ENCODE measurements at regions not wholly inside any gene's neighbourhood (a gene's known extent, or its start where the extent isn't known, plus 50 kb on each side); places are given as distances from the start of the nearest gene placed in this dataset.
"Not testable (repeated sequence)": the region's sequence is repeated elsewhere in the genome, so short reads cannot be mapped to it uniquely, and the experiment has no call there.

DNA sequence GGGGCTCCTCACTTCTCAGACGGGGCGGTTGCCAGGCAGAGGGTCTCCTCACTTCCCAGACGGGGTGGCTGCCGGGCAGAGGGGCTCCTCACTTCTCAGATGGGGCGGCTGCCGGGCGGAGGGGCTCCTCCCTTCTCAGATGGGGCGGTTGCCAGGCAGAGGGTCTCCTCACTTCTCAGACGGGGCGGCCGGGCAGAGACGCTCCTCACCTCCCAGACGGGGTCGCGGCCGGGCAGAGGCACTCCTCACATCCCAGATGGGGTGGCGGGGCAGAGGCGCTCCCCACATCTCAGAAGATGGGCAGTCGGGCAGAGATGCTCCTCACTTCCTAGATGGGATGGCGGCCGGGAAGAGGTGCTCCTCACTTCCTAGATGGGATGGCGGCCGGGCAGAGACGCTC, 148.3 kb downstream of the UTRN start:
- peaks cover 40% of the 10 kb centered on the region for H3K36me3 ChIP-seq (ENCODE audit: insufficient read depth, low read length)
- not testable (repeated sequence) for H3K27ac ChIP-seq (ENCODE audit: low read depth, low read length); H3K4me3 ChIP-seq (ENCODE audit: low read depth, low read length); H3K79me2 ChIP-seq (ENCODE audit: control insufficient read depth, insufficient read depth, low read length, unreplicated experiment); H2AFZ ChIP-seq (ENCODE audit: low read length, unreplicated experiment); H3K27me3 ChIP-seq (ENCODE audit: insufficient read depth, low read length)
- peaks cover 21% of the 10 kb centered on the region for H3K4me1 ChIP-seq (ENCODE audit: control insufficient read depth, insufficient read depth, low read length, unreplicated experiment)

DNA sequence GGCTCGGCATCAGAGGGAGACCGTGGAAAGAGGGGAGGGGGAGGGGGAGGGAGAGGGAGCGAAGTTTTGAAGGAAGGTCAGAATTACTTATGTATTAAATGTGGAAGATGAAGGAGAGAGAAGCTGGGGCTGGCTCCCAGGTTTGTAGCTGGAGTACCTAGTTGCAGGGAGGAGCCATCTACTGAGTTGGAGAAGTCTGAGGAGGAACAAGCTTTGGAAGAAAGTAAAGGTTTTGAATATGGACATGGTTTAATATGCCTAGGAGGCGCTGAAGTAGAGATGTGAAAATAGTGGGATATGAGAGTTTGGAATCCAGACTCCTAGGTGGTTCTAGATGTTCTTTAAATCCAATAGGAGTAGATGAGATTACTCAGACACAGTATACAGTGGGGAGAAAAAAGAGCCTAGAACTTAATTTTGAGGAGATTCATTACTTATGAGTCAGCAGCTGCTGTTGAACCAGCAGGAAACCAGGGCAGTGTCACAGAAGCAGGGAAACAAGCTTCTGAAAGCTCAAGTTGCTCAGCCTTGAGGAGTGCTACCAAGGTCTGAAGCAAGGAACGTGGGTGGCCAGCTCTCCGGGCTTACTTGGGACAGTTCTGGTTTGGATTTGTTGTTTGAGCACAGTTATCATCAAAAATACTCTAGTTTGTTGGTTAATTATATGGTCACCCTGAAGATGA, 149.3 kb downstream of the UTRN start:
- H3K79me2 ChIP-seq (ENCODE audit: control insufficient read depth, insufficient read depth, low read length, unreplicated experiment): no peaks in the 10 kb centered on the region
- H3K4me1 ChIP-seq (ENCODE audit: control insufficient read depth, insufficient read depth, low read length, unreplicated experiment): peaks cover 21% of the 10 kb centered on the region
- peak overlapping the region; percentile 39 for H2AFZ ChIP-seq (ENCODE audit: low read length, unreplicated experiment)
- peaks cover 45% of the 10 kb centered on the region for H3K36me3 ChIP-seq (ENCODE audit: insufficient read depth, low read length)
- peak overlapping the region; percentile 18; the same call in 1 of the 2 replicates for H3K4me3 ChIP-seq (ENCODE audit: low read depth, low read length)
- H3K27ac ChIP-seq (ENCODE audit: low read depth, low read length): peak overlapping the region; percentile 62
- no peaks in the 10 kb centered on the region for H3K27me3 ChIP-seq (ENCODE audit: insufficient read depth, low read length)

- Histone ChIP-seq H2AFZ (ENCODE audit: low read length, unreplicated experiment) (no peak overlapping the region), H3K4me1 (ENCODE audit: control insufficient read depth, insufficient read depth, low read length, unreplicated experiment) (peaks cover 21% of the 10 kb centered on the region), H3K4me3 (ENCODE audit: low read depth, low read length) (no peak overlapping the region), H3K36me3 (ENCODE audit: insufficient read depth, low read length) (peaks cover 51% of the 10 kb centered on the region), H3K79me2 (ENCODE audit: control insufficient read depth, insufficient read depth, low read length, unreplicated experiment) (no peaks in the 10 kb centered on the region), H3K27ac (ENCODE audit: low read depth, low read length) (peak overlapping the region; percentile 62; the same call in 1 of the 2 replicates), H3K27me3 (ENCODE audit: insufficient read depth, low read length) (no peaks in the 10 kb centered on the region)
These were observed 150.7 kb downstream of the UTRN start for GRCh38 chr6:144435602-144436426.

DNA sequence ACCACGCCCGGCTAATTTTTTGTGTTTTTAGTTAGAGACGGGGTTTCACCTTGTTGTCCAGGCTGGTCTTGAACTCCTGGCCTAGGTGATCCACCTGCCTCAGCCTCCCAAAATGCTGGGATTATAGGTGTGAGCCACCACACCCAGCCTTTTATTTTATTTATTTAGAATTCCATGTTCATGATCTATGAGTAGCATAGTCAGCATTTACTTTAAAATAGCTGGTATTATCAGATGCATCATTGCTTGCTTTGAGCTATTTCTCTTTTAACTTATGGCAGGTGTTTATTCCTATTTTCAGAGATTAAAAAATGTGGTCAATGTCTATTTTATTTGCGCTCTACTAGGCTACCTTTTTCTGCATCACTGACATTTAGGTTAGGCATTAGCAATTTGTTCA, 152.0 kb downstream of the UTRN start:
- no peak overlapping the region for H2AFZ ChIP-seq (ENCODE audit: low read length, unreplicated experiment)
- no peak overlapping the region for H3K4me3 ChIP-seq (ENCODE audit: low read depth, low read length)
- no peaks in the 10 kb centered on the region for H3K79me2 ChIP-seq (ENCODE audit: control insufficient read depth, insufficient read depth, low read length, unreplicated experiment)
- no peaks in the 10 kb centered on the region for H3K27me3 ChIP-seq (ENCODE audit: insufficient read depth, low read length)
- H3K27ac ChIP-seq (ENCODE audit: low read depth, low read length): no peak overlapping the region
- H3K36me3 ChIP-seq (ENCODE audit: insufficient read depth, low read length): peaks cover 57% of the 10 kb centered on the region
- H3K4me1 ChIP-seq (ENCODE audit: control insufficient read depth, insufficient read depth, low read length, unreplicated experiment): peaks cover 21% of the 10 kb centered on the region

DNA sequence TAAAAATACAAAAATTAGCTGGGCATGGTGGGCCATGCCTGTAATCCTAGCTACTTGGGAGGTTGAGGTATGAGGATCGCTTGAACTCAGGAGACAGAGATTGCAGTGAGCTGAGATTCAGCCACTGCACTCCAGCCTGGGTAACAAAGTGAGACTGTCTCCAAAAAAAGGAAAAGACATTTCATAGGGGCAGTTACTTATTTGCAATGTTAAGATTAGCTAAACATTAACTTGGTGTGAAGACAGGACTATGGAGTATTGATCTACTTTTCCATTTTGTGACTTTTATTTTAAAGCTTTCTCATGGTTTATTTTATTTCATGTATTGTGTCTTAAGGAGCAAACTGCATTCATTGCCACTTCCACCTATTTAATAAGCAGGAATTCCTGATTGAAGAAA, 153.0 kb downstream of the UTRN start:
- H3K27ac ChIP-seq (ENCODE audit: low read depth, low read length): no peak overlapping the region
- no peaks in the 10 kb centered on the region for H3K79me2 ChIP-seq (ENCODE audit: control insufficient read depth, insufficient read depth, low read length, unreplicated experiment)
- H2AFZ ChIP-seq (ENCODE audit: low read length, unreplicated experiment): no peak overlapping the region
- peaks cover 63% of the 10 kb centered on the region for H3K36me3 ChIP-seq (ENCODE audit: insufficient read depth, low read length)
- no peak overlapping the region for H3K4me3 ChIP-seq (ENCODE audit: low read depth, low read length)
- H3K4me1 ChIP-seq (ENCODE audit: control insufficient read depth, insufficient read depth, low read length, unreplicated experiment): peaks cover 21% of the 10 kb centered on the region
- H3K27me3 ChIP-seq (ENCODE audit: insufficient read depth, low read length): no peaks in the 10 kb centered on the region

DNA sequence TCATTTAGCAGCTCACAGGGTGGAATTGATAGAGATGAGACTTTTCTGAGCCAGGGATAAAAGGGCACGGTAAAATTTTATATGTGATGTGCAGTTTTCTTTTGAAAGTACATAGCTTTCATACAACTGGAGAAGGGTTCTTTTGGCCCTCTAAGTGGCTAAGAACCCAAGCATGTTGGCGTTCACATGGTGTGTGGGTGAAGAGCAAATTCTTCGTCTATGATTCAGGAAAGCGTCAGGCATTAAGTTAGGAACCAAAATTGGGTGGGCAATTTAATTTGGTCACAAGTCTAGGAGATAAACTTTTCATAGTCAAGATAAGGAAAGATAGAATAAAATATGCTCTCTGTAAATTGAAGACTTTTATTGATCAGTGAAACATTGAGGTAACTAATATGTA, 153.9 kb downstream of the UTRN start:
- Histone ChIP-seq H2AFZ (ENCODE audit: low read length, unreplicated experiment) (no peak overlapping the region), H3K27me3 (ENCODE audit: insufficient read depth, low read length) (no peaks in the 10 kb centered on the region), H3K36me3 (ENCODE audit: insufficient read depth, low read length) (peaks cover 64% of the 10 kb centered on the region), H3K27ac (ENCODE audit: low read depth, low read length) (no peak overlapping the region), H3K4me1 (ENCODE audit: control insufficient read depth, insufficient read depth, low read length, unreplicated experiment) (peaks cover 21% of the 10 kb centered on the region), H3K4me3 (ENCODE audit: low read depth, low read length) (no peak overlapping the region), H3K79me2 (ENCODE audit: control insufficient read depth, insufficient read depth, low read length, unreplicated experiment) (no peaks in the 10 kb centered on the region)

- peaks cover 67% of the 10 kb centered on the region for H3K36me3 ChIP-seq (ENCODE audit: insufficient read depth, low read length)
- not testable (repeated sequence) for H3K79me2 ChIP-seq (ENCODE audit: control insufficient read depth, insufficient read depth, low read length, unreplicated experiment); H3K4me1 ChIP-seq (ENCODE audit: control insufficient read depth, insufficient read depth, low read length, unreplicated experiment); H3K4me3 ChIP-seq (ENCODE audit: low read depth, low read length); H3K27me3 ChIP-seq (ENCODE audit: insufficient read depth, low read length); H2AFZ ChIP-seq (ENCODE audit: low read length, unreplicated experiment); H3K27ac ChIP-seq (ENCODE audit: low read depth, low read length)
These were observed 156.7 kb downstream of the UTRN start for GRCh38 chr6:144441801-144442200.

GRCh38 chr6:144443157-144443556, 158.0 kb downstream of the UTRN start:
- peaks cover 16% of the 10 kb centered on the region for H3K4me1 ChIP-seq (ENCODE audit: control insufficient read depth, insufficient read depth, low read length, unreplicated experiment)
- no peaks in the 10 kb centered on the region for H3K27me3 ChIP-seq (ENCODE audit: insufficient read depth, low read length)
- no peak overlapping the region for H3K27ac ChIP-seq (ENCODE audit: low read depth, low read length)
- H2AFZ ChIP-seq (ENCODE audit: low read length, unreplicated experiment): no peak overlapping the region
- H3K4me3 ChIP-seq (ENCODE audit: low read depth, low read length): no peak overlapping the region
- peaks cover 59% of the 10 kb centered on the region for H3K36me3 ChIP-seq (ENCODE audit: insufficient read depth, low read length)
- H3K79me2 ChIP-seq (ENCODE audit: control insufficient read depth, insufficient read depth, low read length, unreplicated experiment): no peaks in the 10 kb centered on the region

- Histone ChIP-seq H3K4me1 (ENCODE audit: control insufficient read depth, insufficient read depth, low read length, unreplicated experiment) (peaks cover 16% of the 10 kb centered on the region), H3K79me2 (ENCODE audit: control insufficient read depth, insufficient read depth, low read length, unreplicated experiment) (no peaks in the 10 kb centered on the region), H3K27ac (ENCODE audit: low read depth, low read length) (peak overlapping the region; percentile 52), H3K36me3 (ENCODE audit: insufficient read depth, low read length) (peaks cover 38% of the 10 kb centered on the region), H3K27me3 (ENCODE audit: insufficient read depth, low read length) (no peaks in the 10 kb centered on the region), H2AFZ (ENCODE audit: low read length, unreplicated experiment) (no peak overlapping the region), H3K4me3 (ENCODE audit: low read depth, low read length) (no peak overlapping the region)
These were observed 162.3 kb downstream of the UTRN start for GRCh38 chr6:144447472-144447871.

DNA sequence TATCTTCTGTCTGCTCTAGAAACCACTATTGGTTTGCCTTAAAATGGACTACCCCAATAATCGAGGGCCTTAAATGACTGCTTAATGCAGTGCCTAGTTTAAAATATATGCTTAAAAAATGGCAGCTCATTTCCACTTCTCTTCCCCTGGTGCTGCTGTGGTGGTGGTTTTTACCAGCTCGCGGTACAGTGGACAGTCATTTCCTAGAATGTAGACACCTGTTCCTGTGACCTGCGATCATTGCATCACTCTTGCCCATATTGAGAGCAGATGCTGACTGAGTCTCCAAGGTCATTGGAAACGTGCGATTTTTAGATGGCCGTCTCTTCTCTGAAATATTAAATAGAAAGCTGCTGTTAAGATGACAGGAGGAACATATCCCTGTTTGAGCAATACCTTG, 164.1 kb downstream of the UTRN start:
- Histone ChIP-seq H3K36me3 (ENCODE audit: insufficient read depth, low read length) (peaks cover 32% of the 10 kb centered on the region), H3K27me3 (ENCODE audit: insufficient read depth, low read length) (no peaks in the 10 kb centered on the region), H3K79me2 (ENCODE audit: control insufficient read depth, insufficient read depth, low read length, unreplicated experiment) (no peaks in the 10 kb centered on the region), H3K4me3 (ENCODE audit: low read depth, low read length) (no peak overlapping the region), H3K27ac (ENCODE audit: low read depth, low read length) (no peak overlapping the region), H3K4me1 (ENCODE audit: control insufficient read depth, insufficient read depth, low read length, unreplicated experiment) (peaks cover 16% of the 10 kb centered on the region), H2AFZ (ENCODE audit: low read length, unreplicated experiment) (no peak overlapping the region)

All from ACC112 (cell line).